ENCODE measurements at regions not wholly inside any gene's neighbourhood (a gene's known extent, or its start where the extent isn't known, plus 50 kb on each side); places are given as distances from the start of the nearest gene placed in this dataset.

DNA sequence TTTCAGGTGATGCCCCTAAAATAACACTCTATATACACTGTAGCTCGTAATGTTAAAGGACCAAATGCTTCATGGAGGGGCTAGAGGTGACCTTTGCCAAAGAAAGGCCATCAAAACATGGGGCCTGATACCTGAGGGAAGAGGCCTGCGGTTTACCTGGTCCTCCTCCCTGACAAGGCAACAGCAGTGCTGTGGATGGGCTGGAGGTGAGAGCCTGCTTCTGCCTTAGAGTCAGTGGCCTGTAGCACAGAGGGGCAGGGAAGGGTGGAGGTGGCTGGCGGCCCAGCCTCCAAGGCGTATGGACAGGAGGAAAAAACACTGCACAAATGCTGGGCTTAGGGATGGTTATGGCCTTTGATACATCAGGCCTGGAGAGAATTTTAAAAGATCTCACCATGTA, 137.8 kb upstream of the USP38 start:
- TF ChIP-seq, protein P1, sequence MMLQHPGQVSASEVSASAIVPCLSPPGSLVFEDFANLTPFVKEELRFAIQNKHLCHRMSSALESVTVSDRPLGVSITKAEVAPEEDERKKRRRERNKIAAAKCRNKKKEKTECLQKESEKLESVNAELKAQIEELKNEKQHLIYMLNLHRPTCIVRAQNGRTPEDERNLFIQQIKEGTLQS (IDR thresholded peaks at IDR 0.05; ENCODE audit: borderline replicate concordance, extremely low read depth, low read depth, low read length) = no peak
- TF ChIP-seq SREBF2 (IDR thresholded peaks at IDR 0.05; ENCODE audit: low read length) (no peak), JUND (IDR thresholded peaks at IDR 0.05; ENCODE audit: low read depth, low read length) (no peak), CHD2 (IDR thresholded peaks at IDR 0.05; ENCODE audit: borderline replicate concordance, low read depth, low read length) (no peak), TBL1XR1 (IDR thresholded peaks at IDR 0.05; ENCODE audit: low read depth, low read length) (no peak), CREB1 (IDR thresholded peaks at IDR 0.05; ENCODE audit: low read depth) (no peak)
- TF ChIP-seq, protein P2, sequence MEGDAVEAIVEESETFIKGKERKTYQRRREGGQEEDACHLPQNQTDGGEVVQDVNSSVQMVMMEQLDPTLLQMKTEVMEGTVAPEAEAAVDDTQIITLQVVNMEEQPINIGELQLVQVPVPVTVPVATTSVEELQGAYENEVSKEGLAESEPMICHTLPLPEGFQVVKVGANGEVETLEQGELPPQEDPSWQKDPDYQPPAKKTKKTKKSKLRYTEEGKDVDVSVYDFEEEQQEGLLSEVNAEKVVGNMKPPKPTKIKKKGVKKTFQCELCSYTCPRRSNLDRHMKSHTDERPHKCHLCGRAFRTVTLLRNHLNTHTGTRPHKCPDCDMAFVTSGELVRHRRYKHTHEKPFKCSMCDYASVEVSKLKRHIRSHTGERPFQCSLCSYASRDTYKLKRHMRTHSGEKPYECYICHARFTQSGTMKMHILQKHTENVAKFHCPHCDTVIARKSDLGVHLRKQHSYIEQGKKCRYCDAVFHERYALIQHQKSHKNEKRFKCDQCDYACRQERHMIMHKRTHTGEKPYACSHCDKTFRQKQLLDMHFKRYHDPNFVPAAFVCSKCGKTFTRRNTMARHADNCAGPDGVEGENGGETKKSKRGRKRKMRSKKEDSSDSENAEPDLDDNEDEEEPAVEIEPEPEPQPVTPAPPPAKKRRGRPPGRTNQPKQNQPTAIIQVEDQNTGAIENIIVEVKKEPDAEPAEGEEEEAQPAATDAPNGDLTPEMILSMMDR (IDR thresholded peaks at IDR 0.05 in 2 of 3, conservative IDR thresholded peaks at IDR 0.05 in 1 of 3; ENCODE audit: control insufficient read depth in 2 of 3, extremely low read depth in 1 of 3, insufficient read depth in 1 of 3, low read depth in 3 of 3, low read length in 3 of 3) = no peak
